OCI-LY7 (cell line): ENCODE measurements at regions not wholly inside any gene's neighbourhood (a gene's known extent, or its start where the extent isn't known, plus 50 kb on each side); places are given as distances from the start of the nearest gene placed in this dataset.

Source experiments
- BruUV-seq: library from RNA; stranded (reverse); fragments of 400-500 nt; replicated peaks from 2 replicates; lab custom pipeline; 2021; lab: Mats Ljungman, UMichigan
- CTCF ChIA-PET: fragments of 300-600 bp; sonication (Branson Sonifier 250); formaldehyde crosslinking; loops from one replicate; lab custom pipeline; 2022; ENCODE audit warnings: antibody characterized with exemption; ENCODE audit not compliant: unreplicated experiment; lab: Charles Lee
- POLR2A ChIA-PET: fragments of 300-600 bp; sonication (Branson Sonifier 250); formaldehyde crosslinking; loops from one replicate; lab custom pipeline; 2022; ENCODE audit warnings: antibody characterized with exemption; lab: Charles Lee
- DNase-seq: peaks from one replicate; pipeline ENCODE4 v3.0.0-alpha.2; 2015; ENCODE audit warnings: low spot score
- H2AFZ ChIP-seq: fragments of 200-600 bp; sonication (generic), shearing (Covaris generic); 2 replicates; pipeline ENCODE4 v1.6.1; 2014; ENCODE audit warnings: mild to moderate bottlenecking, antibody characterized with exemption, low read length, moderate library complexity
- H3K27ac ChIP-seq: fragments of 200-600 bp; sonication (generic); 2 replicates; pipeline ENCODE4 v1.5.1; 2014; ENCODE audit warnings: mixed run types, low read depth, mild to moderate bottlenecking, moderate library complexity, low read length, inconsistent platforms; ENCODE audit not compliant: poor library complexity, severe bottlenecking
- H3K36me3 ChIP-seq: fragments of 200-600 bp; sonication (generic); 2 replicates; pipeline ENCODE4 v1.6.1; 2014; ENCODE audit warnings: mild to moderate bottlenecking, antibody characterized with exemption, low read length, moderate library complexity, mixed read lengths; ENCODE audit not compliant: insufficient read depth
- H3K4me1 ChIP-seq: fragments of 200-600 bp; sonication (generic); 2 replicates; pipeline ENCODE4 v1.5.1; 2014; ENCODE audit warnings: mild to moderate bottlenecking, low read length; ENCODE audit not compliant: insufficient read depth, poor library complexity, severe bottlenecking
- H3K4me2 ChIP-seq: fragments of 200-600 bp; sonication (generic); 2 replicates; pipeline ENCODE4 v1.6.1; 2014; ENCODE audit warnings: mild to moderate bottlenecking, low read length
- H3K4me3 ChIP-seq: fragments of 200-600 bp; sonication (generic); 2 replicates; pipeline ENCODE4 v1.5.1; 2014; ENCODE audit warnings: mild to moderate bottlenecking, low read depth, low read length; ENCODE audit not compliant: poor library complexity, severe bottlenecking
- H3K79me2 ChIP-seq: fragments of 200-600 bp; sonication (generic); 2 replicates; pipeline ENCODE4 v1.6.1; 2016; ENCODE audit warnings: low read depth, mild to moderate bottlenecking, low read length, moderate library complexity, mixed read lengths; ENCODE audit not compliant: insufficient read depth
- H3K9me2 ChIP-seq: fragments of 200-600 bp; sonication (generic); 2 replicates; pipeline ENCODE4 v1.6.1; 2016; ENCODE audit warnings: mild to moderate bottlenecking, low read length, mixed read lengths; ENCODE audit not compliant: insufficient read depth
- H3K9me3 ChIP-seq: fragments of 200-600 bp; sonication (generic); 2 replicates; pipeline ENCODE4 v1.6.1; 2014; ENCODE audit warnings: mild to moderate bottlenecking, mixed run types, low read length, mixed read lengths
- H4K20me1 ChIP-seq: fragments of 200-600 bp; sonication (generic); 2 replicates; pipeline ENCODE4 v1.6.1; 2014; ENCODE audit warnings: mild to moderate bottlenecking, antibody characterized with exemption, low read length, moderate library complexity, mixed read lengths; ENCODE audit not compliant: insufficient read depth
- EZH2phosphoT487 ChIP-seq: fragments of 200-600 bp; sonication (generic); IDR thresholded peaks from 2 replicates; pipeline ENCODE4 v1.6.1; 2018; ENCODE audit warnings: low read depth, borderline replicate concordance, mild to moderate bottlenecking, mixed run types, antibody characterized with exemption, low read length, moderate library complexity, mixed read lengths
- intact Hi-C: fragments of 100-400 bp; cut with micrococcal nuclease; formaldehyde crosslinking; loops from one replicate; pipeline ENCODE4 v1.10.0; 2022; ENCODE audit not compliant: unreplicated experiment
- TF ChIP-seq, protein P1 (sequence below): fragments of 200-600 bp; sonication (generic); conservative IDR thresholded peaks from 2 replicates; pipeline ENCODE4 v1.5.1; 2014; ENCODE audit warnings: mild to moderate bottlenecking, antibody characterized with exemption, low read length, moderate library complexity, mixed read lengths

DNA sequence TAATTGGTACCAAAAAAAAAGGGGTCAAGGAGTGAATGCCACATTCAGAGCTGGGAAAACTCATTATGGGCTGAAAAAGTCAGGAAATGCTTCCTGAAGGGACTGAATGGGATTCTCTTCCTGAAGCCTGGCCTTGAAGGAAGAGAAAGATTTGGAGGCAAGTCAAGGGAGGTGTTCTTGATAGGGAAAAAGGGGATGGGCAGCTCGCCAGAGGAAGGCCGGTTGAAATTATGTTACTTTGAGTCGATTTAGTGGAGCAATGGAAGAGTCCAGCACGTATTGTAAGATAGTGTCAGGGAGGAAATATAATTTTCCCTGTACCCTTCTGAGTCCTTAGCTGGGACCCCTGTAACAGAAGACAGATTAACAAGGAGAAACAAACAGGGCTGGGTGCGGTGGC is 94.1 kb upstream of the CALM2 start:
- Histone ChIP-seq H3K79me2 (no peaks in the 10 kb centered on the region), H3K4me3 (no peak overlapping the region), H3K27ac (no peak overlapping the region), H3K9me2 (no peaks in the 10 kb centered on the region), H3K36me3 (no peaks in the 10 kb centered on the region), H2AFZ (no peak overlapping the region), H3K4me1 (peaks cover 14% of the 10 kb centered on the region), H3K4me2 (no peak overlapping the region), H4K20me1 (no peaks in the 10 kb centered on the region), H3K9me3 (no peaks in the 10 kb centered on the region)
- ChIA-PET CTCF (no interaction called here), POLR2A (no interaction called here)
- no peak for TF ChIP-seq EZH2phosphoT487
- TF ChIP-seq, protein P1, sequence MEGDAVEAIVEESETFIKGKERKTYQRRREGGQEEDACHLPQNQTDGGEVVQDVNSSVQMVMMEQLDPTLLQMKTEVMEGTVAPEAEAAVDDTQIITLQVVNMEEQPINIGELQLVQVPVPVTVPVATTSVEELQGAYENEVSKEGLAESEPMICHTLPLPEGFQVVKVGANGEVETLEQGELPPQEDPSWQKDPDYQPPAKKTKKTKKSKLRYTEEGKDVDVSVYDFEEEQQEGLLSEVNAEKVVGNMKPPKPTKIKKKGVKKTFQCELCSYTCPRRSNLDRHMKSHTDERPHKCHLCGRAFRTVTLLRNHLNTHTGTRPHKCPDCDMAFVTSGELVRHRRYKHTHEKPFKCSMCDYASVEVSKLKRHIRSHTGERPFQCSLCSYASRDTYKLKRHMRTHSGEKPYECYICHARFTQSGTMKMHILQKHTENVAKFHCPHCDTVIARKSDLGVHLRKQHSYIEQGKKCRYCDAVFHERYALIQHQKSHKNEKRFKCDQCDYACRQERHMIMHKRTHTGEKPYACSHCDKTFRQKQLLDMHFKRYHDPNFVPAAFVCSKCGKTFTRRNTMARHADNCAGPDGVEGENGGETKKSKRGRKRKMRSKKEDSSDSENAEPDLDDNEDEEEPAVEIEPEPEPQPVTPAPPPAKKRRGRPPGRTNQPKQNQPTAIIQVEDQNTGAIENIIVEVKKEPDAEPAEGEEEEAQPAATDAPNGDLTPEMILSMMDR = no peak
- no TSS peak for BruUV-seq
- no peak for DNase-seq
- intact Hi-C loops = loop anchor here (5.0 kb wide), 1 partner anchor 353 kb away; the partner anchor contains the start of gene MCFD2

DNA sequence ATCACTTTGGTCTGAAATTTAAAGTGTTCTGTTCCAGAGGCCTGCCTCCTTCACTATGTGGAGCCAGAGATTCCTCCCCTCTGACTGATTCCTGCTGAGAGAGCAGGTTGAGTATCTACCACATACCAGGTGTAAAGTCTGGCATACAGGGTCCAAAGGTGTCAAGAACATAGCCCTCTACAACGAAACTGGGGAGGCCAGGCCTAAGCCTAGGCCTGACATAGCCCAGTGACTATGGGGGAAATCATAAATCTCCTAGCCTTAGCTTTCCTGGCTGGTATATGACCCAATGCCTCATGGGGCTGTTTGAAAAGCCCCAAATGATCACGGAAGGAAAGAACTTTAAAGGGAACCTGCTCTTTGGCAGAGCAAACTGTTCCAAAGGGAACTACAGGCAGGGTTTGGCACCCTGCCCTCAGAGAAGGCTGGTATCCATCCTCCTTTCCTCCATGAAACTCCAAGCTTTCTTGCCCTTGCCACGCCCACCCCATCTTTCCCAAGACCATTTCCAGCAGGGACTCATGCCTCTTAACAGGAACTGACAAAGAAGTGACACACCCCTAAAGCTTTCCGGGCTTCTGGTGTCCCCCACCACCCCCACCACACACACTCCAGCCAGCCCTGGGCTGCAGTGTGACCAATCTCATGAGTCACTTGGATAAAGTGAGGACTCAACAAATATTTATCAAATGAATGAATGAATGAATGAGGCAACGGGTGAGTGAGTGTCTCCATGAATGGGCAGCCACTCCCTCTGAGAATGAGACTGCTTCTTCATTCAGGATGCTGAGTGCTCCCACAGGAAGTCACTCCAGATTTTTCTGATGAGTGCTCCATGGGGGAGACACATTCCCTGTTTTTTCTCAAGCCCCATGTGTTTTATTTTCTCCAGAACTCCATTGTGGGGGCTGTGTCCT is 93.3 kb upstream of the CALM2 start:
- Histone ChIP-seq H3K9me3 (no peaks in the 10 kb centered on the region), H3K27ac (no peak overlapping the region), H3K4me3 (no peak overlapping the region), H3K9me2 (no peaks in the 10 kb centered on the region), H4K20me1 (no peaks in the 10 kb centered on the region), H3K4me2 (no peak overlapping the region), H3K79me2 (no peaks in the 10 kb centered on the region), H3K4me1 (peaks cover 14% of the 10 kb centered on the region), H3K36me3 (no peaks in the 10 kb centered on the region), H2AFZ (no peak overlapping the region)
- ChIA-PET CTCF (no interaction called here), POLR2A (no interaction called here)
- TF ChIP-seq, protein P1 = no peak
- TF ChIP-seq EZH2phosphoT487 = no peak
- BruUV-seq = no TSS peak
- intact Hi-C loops = loop anchor here (5.0 kb wide), 1 partner anchor 352 kb away; the partner anchor contains the start of gene MCFD2
- no peak for DNase-seq

DNA sequence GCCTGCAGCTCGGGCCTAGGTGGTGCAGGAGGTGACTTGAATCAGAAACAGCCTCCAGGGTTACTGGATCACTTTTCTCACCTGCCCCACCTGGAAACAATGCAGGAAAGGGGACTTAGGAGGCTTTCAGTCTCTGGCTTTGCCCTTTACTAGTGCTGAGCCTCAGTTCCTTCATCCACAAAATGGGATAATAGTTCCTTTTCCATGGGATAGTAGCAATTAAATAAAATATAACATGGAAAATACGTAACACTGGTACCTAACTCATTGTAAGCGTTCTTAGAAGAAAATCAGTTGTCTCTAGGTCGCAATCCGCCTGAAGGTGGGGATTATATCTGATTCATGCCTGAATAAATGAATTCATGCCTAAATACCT is 91.4 kb upstream of the CALM2 start:
- H3K36me3 ChIP-seq = no peaks in the 10 kb centered on the region
- CTCF ChIA-PET = no interaction called here
- H3K4me1 ChIP-seq = peaks cover 14% of the 10 kb centered on the region
- intact Hi-C loops = no loop called here
- no peak overlapping the region for H3K27ac ChIP-seq
- DNase-seq = no peak
- no peaks in the 10 kb centered on the region for H3K79me2 ChIP-seq
- no peak overlapping the region for H3K4me2 ChIP-seq
- H3K9me3 ChIP-seq = no peaks in the 10 kb centered on the region
- BruUV-seq = no TSS peak
- no peaks in the 10 kb centered on the region for H3K9me2 ChIP-seq
- H3K4me3 ChIP-seq = no peak overlapping the region
- no peak overlapping the region for H2AFZ ChIP-seq
- no peaks in the 10 kb centered on the region for H4K20me1 ChIP-seq
- POLR2A ChIA-PET = no interaction called here
- TF ChIP-seq, protein P1 = no peak
- TF ChIP-seq EZH2phosphoT487 = no peak
